HG02885 (cell line): ENCODE measurements at regions not wholly inside any gene's neighbourhood (a gene's known extent, or its start where the extent isn't known, plus 50 kb on each side); places are given as distances from the start of the nearest gene placed in this dataset.

Source experiments
- ATAC-seq: cut with Tn5 transposase; IDR thresholded peaks from one replicate; pipeline ENCODE4 v1.9.1; 2021; ENCODE audit warnings: mild to moderate bottlenecking; ENCODE audit not compliant: unreplicated experiment, poor library complexity

DNA sequence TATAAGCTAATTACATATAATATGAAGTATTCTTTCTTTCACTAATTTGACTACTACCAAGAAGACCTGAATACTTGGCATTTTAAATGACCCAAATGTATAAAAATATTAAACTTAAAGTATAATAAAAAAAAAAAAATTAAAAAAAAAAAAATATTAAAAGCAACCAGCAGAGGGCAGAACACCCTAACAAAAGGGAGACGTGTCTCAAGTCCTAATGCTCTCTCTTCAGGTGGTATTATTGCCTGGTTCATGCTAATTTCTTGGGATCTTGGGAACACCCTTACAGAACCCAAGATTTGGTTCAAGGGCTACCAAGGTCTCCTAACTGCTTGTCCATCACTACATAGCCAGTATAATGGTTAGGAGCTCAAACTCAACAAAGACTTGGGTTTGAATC is 754.8 kb downstream of the RAB28 start:
- peak; percentile 59 for ATAC-seq

GRCh38 chr4:12724510-12724909 is 759.6 kb downstream of the RAB28 start:
- peak; percentile 50 for ATAC-seq

- no peak for ATAC-seq
Observed at GRCh38 chr4:12723849-12724447, 760.2 kb downstream of the RAB28 start.

DNA sequence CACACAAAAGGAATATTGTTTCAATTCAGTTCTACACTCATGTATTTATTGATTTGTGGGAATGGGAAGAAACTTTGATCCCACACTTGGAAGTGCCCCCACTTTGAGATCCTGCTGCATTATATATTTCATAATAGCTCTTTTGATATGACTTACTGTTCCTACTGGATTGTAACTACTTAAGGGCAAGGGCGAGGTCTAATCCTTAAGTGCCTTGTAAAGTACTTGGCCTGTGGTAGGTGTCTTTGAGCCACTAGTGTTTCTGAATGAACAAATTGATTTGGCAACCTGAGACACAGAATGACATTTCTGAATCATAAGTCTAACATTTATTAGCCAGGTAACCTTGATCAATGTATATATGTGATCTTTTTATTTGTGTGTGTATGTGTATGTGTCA is 767.2 kb downstream of the RAB28 start:
- ATAC-seq, result no peak

GRCh38 chr4:12712648-12713339 is 771.3 kb downstream of the RAB28 start:
- no peak for ATAC-seq

- no peak for ATAC-seq
Observed at GRCh38 chr4:12707381-12708175, 776.6 kb downstream of the RAB28 start.

- no peak for ATAC-seq
Observed at GRCh38 chr4:12703036-12703435, 781.1 kb downstream of the RAB28 start.

DNA sequence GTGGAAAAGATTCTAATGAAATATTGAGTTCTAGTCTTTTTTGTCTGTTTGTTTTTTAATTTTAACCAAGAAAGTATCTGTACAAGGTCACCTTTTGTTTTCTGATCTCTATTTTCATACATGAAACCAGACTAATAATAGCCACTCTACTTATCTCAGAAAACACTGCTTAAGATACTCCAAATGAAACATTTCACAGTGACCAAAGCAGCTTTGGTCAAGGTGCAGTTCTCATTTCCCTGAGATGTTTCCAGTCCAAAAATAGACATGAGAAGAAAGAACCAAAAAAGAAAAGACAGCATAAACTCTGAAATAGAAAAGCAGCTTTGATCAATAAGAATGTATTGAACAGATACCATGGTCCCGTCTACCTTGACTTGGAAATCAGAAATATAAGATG is 782.8 kb downstream of the RAB28 start:
- ATAC-seq, result peak; percentile 69

GRCh38 chr4:12697970-12698369 is 786.2 kb downstream of the RAB28 start:
- ATAC-seq, result peak; percentile 55

DNA sequence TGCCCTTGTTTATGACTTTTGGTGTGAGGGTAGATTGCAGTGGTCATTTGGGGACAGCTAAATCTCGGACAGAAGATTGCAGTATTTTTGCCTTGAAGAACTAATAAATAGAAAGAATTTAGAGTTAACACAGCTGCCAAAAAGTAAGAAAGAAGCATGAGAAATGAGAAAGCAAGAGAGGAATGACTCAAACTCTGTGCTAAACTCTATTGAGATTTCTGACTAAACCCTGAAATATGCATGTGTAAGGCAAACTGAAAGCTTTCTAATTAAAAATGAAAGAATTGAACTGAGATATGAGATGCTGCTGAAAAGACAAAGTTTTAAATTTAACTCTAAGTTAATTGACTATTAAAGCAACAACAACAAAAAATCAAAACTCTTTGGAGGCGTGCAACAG is 791.3 kb downstream of the RAB28 start:
- ATAC-seq, result no peak

DNA sequence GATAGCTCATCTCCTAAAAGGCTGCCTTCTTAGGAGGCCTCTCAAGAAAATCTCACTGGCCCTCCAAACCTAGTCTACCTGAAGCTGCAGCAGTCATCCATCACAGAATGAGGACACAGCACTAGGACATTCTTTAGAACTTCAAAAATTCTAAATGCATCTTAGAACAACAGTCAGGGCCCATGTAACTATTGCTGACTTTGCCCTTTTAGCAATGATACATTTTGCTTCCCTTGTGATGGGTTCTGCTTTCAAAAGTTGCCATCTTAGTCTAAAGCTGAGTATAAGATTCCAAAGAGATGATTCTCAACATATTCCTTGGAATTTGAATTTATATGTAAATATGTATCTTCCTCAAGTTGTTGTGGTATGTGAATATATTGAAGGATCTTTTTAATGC is 793.0 kb downstream of the RAB28 start:
- ATAC-seq, result no peak

DNA sequence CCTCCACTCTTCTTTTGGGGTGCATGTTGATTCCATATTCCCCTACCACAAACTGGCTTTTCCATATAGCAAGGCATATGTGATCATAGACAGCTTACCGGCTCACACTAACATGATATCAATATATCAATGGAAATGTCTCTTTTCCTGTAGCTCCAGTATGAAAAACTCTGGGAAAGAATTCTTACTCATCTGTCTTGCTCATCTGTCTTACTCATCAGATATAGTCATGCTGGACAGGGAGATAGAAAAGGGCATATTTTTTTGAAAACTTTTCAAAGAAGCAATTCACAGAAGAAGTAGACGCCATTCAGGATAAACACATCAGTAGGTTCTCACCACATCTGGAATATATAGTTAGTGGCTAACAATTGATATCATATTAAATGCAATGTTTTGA is 794.7 kb downstream of the RAB28 start:
- no peak for ATAC-seq

- no peak for ATAC-seq
Observed at GRCh38 chr4:12679217-12679616, 804.9 kb downstream of the RAB28 start.

DNA sequence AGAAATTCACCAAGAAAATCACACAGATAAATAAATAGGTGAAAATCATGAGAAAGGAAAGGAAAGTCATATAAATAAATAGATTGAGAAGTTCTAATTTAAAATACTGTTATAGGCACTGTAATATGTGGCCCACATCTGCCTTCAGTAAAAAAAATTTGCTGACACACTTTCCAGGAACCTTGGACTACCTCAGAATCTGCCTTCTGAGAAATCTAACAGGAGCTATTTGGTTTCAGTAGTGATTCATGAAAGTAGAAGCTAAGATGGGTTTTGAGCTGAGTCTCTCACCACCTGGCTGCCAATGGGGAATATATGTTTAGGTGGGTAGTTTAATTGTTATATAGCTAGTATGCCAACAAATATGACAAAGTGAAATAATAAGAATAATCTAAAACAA is 810.0 kb downstream of the RAB28 start:
- ATAC-seq, result no peak

DNA sequence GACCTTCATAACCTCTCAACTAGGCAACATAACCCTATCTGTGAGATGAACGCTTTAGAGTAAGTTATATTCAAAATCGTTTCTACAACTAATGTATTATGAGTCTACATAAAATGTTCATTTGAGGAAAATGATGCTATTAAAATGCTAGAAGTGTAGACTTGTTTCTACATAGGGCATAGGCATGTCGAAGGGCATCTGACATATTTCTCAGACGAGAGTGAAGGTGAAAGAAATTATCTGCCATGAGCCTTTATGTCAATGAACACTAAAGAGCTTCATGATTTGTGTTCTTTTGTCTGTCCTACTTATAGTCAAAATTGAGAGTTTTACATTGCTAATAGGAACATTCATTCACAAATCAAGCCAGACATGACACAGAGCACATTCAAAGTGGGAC is 811.8 kb downstream of the RAB28 start:
- no peak for ATAC-seq

- no peak for ATAC-seq
Observed at GRCh38 chr4:12658146-12658545, 826.0 kb downstream of the RAB28 start.

DNA sequence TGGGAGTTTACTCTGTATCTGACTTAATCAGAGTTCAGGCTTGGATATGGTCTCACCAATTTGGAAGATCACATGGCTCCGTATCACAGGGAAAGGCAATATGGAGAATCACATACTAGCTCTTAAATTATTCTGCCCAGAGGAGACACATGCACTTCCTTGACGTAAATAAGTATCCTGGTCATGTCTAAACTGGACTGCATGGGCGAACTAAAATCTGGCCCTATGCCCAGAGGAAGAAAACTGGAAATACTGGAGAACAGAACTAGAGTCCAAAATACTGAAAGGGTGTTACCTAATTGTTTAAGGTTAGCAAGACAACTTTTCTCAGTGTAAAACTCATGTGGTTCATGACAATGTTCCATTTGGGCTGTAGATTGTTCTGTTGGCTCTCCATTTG is 832.3 kb downstream of the RAB28 start:
- ATAC-seq, result no peak

- no peak for ATAC-seq
Observed at GRCh38 chr4:12645732-12646131, 838.4 kb downstream of the RAB28 start.

DNA sequence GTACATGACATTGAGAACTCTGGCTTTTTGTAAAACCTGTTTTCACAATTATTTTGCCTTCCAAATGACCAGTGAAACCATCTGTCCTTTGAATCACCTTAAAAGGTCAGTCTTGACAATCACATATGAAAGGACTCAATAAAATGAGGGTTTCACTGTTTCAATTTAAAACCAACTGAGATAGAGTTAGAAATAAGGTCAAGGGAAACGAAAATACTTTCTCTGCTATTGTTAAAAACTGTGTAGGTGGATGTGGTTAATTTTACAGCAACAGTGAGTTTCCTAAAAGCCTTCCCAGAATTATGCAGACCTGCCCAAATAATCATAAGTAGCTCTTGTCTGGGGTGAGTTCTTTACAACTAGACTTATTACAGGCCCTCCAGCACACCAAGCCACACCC is 839.9 kb downstream of the RAB28 start:
- peak; percentile 50 for ATAC-seq

GRCh38 chr4:12636191-12636590 is 847.9 kb downstream of the RAB28 start:
- no peak for ATAC-seq

DNA sequence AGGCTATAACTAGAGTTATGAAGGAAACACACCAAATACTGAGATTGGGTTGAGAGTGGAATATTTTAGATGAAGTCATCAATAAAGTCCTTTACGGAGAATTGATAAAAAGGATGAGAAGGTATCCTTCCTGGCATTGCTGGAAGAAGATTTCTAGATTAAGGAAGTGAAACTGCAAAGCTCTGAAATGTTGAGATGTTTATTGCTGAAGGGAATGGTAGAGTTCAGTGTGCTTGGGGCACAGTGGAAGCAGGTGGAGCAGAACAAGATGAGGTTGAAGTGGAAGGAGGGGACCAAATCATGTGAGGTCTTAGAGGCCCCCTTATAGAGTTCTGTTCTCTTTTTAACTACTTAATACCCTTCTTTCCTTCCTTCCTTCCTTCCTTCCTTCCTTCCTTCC is 848.5 kb downstream of the RAB28 start:
- no peak for ATAC-seq
